Prostate gland (tissue), 2 donors: ENCODE measurements at regions not wholly inside any gene's neighbourhood (a gene's known extent, or its start where the extent isn't known, plus 50 kb on each side); places are given as distances from the start of the nearest gene placed in this dataset.

Experiments used
- CTCF ChIP-seq, 4 experiments: fragments of 200-600 bp in 2 of 4; fragments of 450-650 bp in 2 of 4; sonication (generic) in 2 of 4; IDR thresholded peaks; 1 replicate in 3 of 4; 2 replicates in 1 of 4; pipeline ENCODE4 v1.5.1; 2016 to 2019; ENCODE audit warnings: antibody characterized with exemption in 4 of 4, mild to moderate bottlenecking in 2 of 4, moderate library complexity in 2 of 4
- POLR2A ChIP-seq: fragments of 450-650 bp; IDR thresholded peaks from one replicate; pipeline ENCODE4 v1.6.1; 2016; ENCODE audit warnings: antibody characterized with exemption, mild to moderate bottlenecking

- TF ChIP-seq POLR2A = no peak
- no peak for TF ChIP-seq CTCF (IDR thresholded peaks at IDR 0.05)
Observed at GRCh38 chr5:175133185-175133584, 310.8 kb downstream of the DRD1 start.
